IPS-NIHi7 (cell line): ENCODE measurements at regions not wholly inside any gene's neighbourhood (a gene's known extent, or its start where the extent isn't known, plus 50 kb on each side); places are given as distances from the start of the nearest gene placed in this dataset.
A peak's percentile ranks its signal among the peaks of the same experiment; 100 is the strongest.

Experiments used
- DNase-seq: peaks from one replicate; pipeline ENCODE4 v3.0.0; 2012; ENCODE audit warnings: mixed read lengths; ENCODE audit errors: extremely low spot score

DNA sequence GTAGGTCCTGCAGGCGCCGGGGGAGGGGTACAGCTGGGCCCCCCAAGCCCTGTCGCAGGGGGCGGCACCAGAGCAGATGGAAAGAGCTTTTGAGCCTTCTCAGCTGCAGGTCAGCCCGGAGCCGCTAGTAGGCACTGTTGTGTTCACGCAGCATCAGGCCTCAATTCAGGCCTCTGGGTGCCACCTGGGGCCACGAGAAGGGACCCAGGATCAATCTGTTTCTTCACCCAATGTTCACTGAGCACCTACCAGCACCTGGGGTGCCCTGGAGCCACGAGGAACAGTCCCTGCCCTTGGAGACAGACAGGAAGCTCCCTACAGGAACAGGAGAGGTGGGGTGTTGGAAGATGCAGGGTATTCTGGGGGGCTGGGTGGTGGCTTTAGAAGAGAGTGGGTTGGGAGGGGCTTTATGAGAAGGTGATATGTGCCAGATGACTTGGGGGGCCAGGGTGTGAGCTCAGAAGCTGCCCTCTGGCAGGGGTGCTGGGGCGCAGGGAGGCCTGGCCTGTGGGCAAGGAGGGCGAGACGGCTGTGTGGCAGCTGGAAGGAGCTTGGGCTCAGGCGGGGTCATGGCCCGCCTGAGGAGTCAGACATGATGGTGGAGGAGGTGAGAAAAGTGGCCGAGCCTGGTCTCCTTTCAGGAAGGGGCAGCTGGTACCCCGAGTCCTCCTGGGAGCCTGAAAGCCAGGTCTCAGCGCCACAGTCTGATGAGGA lies 121.9 kb upstream of the GSE1 start:
- DNase-seq, result peak; percentile 81

DNA sequence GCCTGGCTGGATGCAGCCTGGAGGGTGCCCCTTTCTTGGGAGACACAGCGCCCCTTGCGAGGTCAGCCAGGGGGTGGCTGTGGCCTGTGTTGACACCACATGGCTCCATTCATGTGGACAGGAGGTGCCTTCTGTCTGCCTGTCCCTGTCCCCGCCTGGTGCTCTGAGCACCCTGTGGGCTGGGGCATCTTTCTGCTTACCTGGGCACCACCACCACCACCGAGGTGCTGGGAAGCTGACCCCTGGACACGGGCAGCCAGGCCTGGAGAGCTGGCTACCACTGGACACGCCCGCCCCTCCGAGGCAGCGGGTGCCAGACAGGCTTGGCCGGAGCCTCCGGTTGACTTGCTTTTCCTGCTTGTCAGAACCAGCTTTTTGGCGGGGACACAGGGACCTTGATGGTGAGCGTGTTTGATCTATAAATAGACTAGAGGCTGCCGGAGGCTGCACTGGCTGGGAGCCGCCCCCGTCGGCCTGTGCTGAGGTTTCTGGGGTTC lies 121.3 kb upstream of the GSE1 start:
- DNase-seq, result no peak

DNA sequence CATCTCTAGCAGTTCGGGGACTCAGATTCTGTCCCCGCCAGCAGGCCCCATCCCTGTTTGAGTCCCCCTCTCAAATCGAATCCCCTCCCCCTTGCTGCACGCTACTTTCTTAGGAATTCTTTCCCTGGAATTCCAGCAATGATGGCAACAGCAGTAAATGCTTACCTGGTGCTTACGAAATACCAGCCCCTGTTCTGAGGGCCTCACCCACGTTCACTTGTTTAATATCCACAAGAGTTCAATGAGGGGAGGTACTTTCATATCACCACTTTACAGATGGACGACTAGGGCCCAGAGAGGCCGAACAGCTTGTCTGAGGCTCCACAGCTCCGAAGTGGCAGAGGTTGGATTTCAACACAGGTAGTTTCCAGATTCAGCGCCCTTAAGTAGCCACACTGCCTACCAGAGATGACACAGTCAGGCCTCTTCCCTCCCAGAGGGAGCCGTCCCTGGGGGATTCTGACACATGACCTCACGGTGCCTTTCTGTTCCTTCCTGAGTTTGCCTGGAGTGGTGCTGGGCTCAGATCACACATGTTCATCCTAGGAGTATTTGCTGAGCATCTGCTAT lies 120.7 kb upstream of the GSE1 start:
- DNase-seq, result peak; percentile 46

DNA sequence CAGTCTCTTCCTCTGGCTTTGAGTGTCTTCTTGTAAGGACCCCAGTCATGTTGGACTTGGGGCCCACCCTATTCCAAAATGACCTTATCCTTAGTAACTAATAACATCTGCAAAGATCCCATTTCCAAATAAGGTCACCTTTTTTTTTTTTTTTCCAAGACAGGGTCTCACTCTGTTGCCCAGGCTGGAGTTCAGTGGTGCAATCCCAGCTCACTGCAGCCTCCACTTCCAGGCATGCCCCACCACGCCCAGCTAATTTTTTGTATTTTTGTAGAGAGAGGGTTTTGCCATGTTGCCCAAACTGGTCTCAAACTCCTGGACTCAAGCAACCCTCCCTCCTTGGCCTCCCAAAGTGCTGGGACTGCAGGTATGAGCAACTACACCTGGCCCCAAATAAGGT lies 118.8 kb upstream of the GSE1 start:
- no peak for DNase-seq

DNA sequence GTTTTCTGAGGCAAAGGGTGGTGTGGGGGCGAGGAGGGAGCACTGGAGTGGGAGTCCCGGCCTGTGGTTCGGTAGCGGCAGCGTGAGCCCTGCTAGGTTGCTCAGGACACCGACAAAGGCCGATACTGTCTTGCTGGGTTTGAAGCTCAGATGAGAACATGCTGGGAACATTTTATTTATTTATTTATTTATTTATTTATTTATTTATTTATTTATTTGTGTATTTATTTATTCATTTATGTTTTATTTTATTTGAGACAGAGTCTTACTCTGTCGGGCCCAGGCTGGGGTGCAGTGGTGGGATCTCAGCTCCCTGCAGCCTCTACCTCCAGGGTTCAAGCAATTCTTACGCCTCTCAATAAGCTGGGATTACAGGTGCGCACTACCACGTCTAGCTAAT lies 117.9 kb upstream of the GSE1 start:
- DNase-seq, result no peak

DNA sequence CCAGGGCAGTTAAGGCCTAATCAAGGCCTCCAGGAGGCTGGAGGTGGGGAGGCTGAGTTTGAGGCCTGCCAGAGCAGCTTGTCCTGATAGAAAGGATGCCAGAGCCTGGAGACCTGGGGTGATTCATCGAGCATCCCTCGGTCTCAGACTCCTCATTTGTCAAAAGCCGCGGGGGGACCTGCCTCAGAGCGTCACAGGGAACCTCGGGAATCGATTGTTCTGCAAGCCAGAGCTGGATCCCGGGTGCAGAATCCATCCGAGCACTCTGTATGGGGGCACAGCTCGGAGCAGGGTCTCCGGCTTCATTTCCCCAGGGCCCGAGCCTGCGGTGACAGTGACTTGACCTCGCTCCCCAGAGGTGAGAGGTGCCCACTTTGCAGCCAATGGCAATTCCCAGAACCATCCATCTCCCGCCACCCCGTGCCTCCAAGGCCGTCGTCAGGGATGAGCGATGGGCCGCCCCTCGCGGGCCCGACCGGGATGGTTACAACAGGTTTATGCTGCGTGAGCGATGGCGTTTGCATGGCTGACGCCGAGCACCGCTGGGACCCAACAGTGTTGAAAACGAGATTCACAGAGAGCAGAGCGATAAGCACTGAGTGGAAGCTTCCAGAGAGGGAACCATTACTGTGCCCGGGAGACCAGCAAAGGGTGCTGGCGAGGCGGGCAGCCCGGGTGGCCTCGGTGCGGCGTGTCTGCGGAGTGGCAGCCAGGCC lies 117.1 kb upstream of the GSE1 start:
- DNase-seq, result no peak

DNA sequence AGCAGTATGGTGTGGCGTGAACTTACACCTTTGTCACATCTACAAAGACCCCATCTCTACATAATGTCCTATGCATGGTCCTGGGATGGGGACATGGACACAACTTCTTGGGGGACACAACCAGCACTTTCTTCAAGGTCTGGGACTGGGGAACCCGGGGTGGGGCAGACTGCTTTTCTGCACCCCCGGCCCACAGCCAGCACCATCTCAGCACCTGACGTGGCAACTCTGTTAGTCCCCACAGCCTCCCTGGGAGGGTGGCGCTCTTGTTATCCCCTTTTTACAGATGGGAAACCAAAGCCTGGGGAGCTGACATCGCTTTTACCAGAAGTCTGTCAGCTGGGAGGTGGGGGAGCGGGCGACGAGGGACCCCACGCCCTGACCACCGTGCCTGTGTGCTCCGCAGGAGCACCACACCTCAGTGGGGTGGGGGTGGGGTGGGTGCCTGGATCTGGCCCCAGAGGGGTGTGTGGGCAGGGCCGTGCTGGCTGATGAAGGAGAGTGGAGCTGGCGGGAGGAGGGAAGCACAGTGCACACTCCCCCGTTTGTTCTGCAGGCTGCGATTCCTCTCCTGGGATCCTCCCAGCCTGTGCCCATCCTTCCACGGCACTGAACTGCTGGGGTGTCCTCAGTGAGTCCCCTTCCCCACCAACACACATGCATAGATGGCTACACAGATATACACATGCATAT lies 115.4 kb upstream of the GSE1 start:
- DNase-seq, result no peak

DNA sequence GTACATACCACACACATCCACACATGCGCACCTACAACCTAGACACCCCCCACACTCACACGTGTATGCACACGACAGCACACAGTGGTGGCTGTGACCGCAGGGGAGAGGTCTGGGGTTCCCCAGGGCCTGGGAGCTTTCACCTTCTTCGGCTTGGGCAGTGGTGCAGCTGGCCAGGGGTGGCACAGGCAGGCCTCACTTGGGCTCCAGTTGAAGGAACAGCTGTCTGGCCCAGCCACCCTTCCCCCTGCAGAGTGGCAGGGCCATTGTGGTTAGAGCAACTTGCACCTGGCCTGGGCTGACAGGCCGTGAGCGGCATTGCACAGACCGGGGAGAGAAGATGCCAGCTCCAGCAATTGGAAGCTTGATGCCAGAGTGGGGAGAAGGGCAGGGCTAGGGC lies 114.5 kb upstream of the GSE1 start:
- no peak for DNase-seq

DNA sequence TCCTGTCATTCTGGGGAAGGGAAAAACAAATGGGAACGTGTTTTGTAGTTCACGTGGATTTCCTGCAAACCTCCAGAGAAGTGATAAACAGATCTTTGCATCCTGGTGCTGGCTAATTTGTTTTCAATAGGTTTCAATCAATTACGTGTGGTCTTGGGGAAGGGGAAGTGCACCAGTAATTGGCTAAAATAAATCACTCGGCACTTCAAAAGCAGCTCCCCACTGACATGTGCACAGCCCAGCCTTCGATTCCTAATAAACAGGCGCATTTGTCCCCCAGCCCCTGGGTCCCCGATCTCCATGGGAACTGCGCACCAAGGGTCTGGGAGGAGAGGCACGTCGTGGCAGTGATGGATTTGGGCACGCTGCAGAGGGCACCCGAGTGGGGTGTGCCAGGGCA lies 112.9 kb upstream of the GSE1 start:
- no peak for DNase-seq

DNA sequence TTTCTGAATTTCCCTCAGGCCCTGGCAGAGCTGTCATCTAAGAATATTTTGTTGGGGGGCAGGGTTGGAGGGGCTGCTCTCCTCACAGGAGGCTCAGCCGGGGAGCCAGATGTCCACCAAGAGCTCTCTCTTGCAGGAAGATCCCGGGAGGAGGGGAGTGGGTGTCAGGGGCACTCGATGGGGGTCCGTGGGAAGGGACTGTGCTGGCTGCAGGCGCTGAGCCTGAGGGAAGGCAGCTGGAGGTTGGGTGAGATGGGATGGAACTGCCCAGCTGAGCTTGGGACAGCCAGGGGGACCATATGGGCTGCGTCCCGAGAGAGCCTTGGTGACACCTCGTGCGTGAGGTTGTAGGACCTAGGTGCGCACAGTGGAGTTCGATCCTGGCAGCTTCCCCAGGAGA lies 111.2 kb upstream of the GSE1 start:
- no peak for DNase-seq

DNA sequence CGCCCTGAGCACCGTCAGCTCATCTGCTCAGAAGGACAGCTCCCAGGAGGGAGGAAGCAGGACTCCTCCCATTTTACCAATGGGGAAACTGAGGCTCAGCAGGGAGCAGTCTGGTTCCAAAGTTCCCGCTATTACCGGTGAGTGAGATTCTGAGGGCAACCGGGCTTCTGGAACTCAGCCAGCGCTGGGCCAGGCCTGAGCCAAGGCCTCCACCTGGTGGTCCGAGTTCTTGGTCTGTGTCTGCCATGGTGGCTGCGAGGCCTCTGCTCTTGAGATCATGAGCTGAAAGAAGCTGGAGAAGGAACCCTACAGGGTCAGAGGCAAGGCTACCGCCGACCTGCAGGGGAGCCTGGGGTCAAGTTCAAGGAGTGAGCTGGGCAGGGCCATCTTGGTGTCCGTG lies 110.8 kb upstream of the GSE1 start:
- DNase-seq, result no peak

DNA sequence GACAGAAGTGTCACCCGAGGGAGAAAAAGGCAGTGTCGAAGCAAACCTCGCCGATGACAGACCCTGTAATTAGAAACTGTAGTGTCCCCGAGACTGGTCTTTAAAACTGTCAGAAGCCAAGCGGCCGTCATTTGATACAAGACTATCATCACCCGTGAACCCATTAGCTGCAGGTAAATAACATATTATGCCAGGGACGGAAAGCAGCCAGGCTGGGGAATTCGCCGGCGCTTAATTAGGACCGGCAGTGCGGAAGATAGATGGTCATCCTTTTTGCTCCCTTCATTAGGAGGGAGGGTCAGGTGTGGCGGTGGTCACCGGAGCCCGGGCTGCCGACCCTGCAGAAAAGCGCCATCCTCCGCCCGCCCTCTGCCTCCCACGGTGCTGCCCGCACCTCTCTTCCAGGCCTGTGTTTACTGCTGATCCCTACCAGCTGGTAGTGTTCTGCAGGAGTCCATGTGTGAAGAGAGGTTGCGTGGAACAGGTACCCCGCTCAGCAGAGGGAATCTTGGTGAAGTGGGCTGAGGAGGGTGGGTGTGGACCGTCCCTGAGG lies 109.4 kb upstream of the GSE1 start:
- DNase-seq, result no peak

DNA sequence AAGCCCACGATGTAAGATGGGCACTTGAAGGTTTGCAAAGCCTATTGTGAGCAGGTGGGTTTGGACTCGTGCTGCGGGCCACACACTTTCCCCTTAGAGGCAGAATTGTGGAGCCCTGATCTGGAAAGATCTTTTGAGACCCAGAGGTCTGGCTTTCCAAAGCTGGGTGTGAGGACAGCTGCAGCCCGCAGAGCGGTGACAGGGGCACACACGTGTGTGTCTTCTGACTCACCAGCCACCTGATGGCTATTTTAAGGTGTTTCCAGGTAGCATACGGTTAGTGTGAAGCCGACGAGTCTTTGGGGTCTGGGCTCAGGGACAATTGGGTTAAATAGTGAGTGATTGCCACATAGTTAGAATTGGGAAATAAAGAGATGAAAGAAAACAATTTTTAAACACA lies 108.9 kb upstream of the GSE1 start:
- no peak for DNase-seq

DNA sequence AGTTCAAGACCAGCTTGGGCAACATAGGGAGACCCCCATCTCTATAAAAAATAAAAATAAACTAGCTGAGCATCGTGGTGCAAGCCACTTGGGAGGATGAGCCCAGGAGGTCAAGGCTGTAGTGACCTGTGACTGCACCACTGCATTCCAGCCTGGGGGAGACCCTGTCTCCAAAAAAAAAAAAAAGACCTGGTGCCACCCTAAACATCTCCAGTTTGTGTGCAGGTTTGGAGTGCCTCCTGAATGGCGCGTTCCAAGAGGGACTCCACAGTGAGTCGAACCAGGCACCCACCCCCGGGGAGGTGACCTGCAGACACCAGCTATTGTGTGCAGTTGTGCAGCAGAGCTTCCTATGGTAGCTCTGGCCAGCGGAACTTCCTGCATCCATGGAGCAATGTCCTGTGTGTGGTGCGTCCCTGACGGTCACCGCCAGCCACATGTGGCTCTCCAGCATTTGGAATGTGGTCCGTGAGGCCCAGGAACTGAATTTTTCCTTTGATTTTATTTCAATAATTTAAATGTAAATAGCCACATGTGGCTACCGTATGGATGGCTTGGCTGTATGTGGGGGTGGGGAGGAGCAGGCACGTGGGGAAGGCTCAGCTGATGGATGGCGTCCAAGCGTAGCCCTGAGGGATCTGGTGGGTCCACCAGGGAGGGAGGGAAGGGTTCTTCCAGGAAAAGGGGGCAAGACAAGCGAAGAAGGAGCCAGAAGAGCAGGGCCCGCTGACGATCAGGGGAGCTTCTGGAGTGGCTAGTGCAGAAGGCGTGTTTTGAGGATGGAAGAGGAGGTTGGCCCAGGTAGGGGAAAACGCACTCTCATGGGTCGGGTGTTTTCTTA lies 107.1 kb upstream of the GSE1 start:
- no peak for DNase-seq

DNA sequence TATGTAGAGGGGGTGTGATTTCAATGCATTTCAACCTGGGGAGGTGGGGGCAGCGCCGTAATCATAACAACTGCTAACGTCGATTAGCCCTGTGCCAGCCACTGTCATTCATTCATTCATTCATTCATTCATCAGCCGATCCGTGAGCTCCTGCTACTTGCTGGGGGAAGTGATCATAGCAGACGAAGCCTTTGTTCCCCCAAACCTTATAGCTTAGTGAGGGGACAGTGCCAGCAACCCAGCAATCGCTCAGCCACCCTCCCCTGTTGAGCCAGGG lies 106.5 kb upstream of the GSE1 start:
- no peak for DNase-seq

DNA sequence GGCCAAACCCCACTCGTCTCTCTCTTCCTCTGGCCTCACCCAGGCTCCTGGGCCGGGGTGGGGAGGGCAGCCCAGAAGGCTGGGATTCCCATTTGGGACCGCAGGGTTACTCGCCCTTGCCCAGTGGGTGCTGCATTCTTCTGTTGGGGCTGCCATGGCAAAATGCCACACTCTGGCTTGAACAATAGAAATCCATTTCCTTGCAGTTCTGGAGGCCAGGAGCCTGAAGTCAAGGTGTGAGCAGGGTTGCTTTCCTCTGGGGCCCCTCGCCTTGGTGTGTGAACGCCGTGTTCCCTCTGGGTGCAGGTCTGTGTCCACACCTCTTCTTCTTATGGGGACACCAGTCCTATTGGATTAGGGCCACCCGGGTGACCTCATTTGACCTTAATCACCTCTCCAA lies 105.8 kb upstream of the GSE1 start:
- DNase-seq, result no peak

DNA sequence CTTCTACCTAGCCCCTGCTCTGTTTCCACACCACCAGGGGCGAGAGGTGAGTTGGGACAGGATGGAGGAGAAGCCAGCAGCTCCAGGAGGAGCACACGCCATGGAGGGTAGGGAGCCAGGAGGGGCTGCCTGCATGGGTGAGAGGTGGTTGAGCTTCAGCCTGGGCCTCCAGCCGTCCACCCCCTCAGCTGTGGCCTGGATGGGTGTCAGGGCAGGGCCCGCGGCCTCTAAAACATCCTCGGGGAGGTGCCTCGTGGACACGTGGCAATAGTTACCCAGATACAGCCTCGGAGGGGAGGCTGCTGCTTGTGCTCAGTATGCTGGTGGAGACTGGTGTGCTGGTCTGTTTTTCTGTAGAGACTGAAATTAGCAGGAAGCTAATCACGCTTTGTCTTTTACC lies 104.7 kb upstream of the GSE1 start:
- no peak for DNase-seq

DNA sequence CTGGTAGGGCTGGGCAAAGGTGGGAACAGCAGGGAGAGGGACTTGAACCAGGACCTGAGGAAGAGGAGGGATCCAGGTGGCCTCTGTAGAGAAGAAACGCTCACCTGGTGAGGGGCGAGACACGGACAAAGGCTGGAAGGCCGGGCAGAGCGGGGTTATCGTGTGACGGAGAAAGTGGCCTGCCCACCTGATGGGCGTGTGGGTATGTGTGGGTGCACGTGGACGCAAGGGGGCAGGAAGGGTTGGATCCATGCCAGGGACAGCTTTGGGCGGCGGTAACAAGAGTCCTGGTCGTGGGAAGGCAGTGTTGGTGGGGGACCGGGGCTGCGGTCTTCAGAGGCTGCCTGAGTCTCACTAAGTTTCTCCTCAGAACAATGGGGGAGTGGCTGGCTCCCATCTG lies 104.1 kb upstream of the GSE1 start:
- no peak for DNase-seq

DNA sequence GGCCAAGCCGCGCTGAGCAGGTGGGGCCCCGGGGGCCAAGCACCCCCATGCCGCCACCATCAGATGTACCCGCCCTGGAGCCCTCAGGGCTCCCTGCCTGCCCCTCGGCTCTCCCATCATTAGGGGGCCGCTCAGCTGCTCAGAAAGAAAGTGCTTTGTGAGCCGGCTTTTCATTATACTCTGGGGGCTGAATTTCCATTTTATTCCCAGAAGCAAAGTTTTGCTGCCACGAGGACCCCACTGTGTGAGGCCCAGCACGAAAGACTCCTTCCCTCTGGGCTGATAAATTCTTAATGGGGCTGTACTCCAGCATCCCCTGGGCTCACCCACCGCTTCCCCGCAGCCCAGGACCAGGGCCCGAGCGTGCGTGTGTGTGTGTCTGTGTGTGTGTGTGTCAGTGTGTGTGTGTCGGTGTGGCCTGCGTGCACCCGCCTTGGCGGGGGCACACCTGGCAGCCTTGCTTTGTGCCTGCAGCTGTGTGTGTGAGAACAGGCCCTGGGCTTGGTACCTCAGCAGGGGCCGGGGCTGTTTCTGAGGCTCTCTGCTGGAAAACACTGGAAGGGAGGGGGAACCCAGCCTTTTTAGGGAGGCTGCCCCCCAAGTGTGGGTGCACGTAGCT lies 103.0 kb upstream of the GSE1 start:
- no peak for DNase-seq

DNA sequence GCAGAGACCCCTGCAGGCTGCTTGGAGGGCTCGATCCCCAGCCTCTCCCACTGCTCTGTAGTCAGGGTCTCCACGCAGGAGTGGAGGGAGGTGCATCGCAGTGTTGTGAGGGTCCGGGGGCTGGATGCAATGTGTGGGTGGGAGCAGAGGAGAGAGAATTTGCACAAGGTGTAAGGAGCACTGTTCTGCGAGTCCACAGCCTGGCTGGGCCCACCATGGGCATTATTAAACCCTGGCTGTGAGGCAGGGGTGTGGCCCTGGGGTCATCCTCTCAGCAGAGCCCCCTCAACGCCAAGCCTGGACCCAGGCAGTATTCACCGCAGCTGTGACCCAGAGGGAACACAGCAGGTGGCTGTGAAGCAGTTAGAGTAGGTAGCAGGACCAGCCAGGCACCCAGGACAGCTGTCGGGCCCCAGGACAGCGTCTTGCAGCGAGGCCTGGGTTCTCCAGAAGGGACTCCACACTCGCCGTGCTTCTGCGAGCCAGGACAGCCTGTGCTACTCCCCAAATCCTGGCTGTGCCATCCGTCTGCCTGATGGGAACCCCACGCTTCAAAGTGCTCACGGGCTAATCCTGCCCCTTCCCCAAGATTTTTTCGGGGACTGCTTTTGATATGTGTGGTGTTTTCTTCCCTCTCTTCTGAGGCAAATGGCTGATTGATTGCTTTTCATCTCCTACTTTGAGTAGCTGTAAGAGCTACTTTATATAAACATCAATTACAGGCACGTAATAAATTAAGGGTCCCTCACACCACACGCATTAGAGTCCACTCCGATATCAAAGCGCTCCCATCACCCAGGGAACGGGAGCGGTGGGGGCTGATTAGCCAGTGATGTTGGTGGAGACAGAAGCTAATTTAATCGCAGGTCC lies 100.9 kb upstream of the GSE1 start:
- no peak for DNase-seq
